GM12874 (cell line): ENCODE measurements at regions not wholly inside any gene's neighbourhood (a gene's known extent, or its start where the extent isn't known, plus 50 kb on each side); places are given as distances from the start of the nearest gene placed in this dataset.

Source experiments
- CTCF ChIP-seq: IDR thresholded peaks from 2 replicates; pipeline ENCODE4 v1.5.1; 2011; ENCODE audit warnings: low read depth, mild to moderate bottlenecking, control low read depth, low read length, moderate library complexity; ENCODE audit not compliant: insufficient read depth

GRCh38 chr14:101371799-101372793, 189.2 kb upstream of the DIO3 start:
- no peak for TF ChIP-seq CTCF

GRCh38 chr14:101372894-101373620, 188.2 kb upstream of the DIO3 start:
- no peak for TF ChIP-seq CTCF

DNA sequence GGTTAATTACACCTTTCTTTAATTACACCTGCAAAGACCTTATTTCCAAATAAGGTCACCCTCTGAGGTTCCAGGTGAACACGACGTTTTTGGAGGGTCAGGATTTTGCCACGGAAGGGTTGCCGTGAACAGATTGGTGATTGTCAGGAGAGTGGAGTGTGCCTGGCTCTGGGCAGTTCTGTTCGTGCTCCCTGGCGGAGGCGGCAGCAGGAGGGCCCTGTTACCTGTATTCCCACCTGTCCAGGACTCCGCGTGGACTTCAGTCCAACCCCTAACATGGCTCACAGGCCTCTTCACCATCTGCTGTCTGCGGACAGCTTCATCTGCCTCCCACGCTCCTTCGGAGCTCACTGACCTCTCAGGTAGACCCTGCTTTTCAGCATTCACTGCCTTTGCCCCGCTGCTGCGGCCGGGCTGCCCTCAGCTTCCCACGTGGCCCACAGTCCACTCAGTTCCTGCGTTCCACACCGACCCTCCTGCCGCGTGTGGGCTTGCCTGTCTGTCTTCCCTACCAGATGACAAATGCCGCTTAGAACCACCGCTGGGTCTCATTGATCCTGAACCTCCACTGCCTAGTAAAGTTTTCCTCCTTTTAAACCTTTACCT, 187.5 kb upstream of the DIO3 start:
- no peak for TF ChIP-seq CTCF

- TF ChIP-seq CTCF, result no peak
Observed at GRCh38 chr14:101374373-101375338, 186.6 kb upstream of the DIO3 start.

- no peak for TF ChIP-seq CTCF
Observed at GRCh38 chr14:101377069-101377468, 184.2 kb upstream of the DIO3 start.

GRCh38 chr14:101379842-101380241, 181.5 kb upstream of the DIO3 start:
- no peak for TF ChIP-seq CTCF
